CD4-positive, alpha-beta T cell (primary cell): ENCODE measurements at regions not wholly inside any gene's neighbourhood (a gene's known extent, or its start where the extent isn't known, plus 50 kb on each side); places are given as distances from the start of the nearest gene placed in this dataset.

Source experiments
- ATAC-seq: fragments of 200-7000 bp; cut with Tn5 transposase; one replicate; pipeline ENCODE4 v1.10.0; 2022; ENCODE audit warnings: mild to moderate bottlenecking; ENCODE audit not compliant: poor library complexity
- CTCF ChIA-PET: fragments of 350-600 bp; sonication (Branson Sonifier 250); formaldehyde crosslinking; loops from one replicate; lab custom pipeline; 2021; ENCODE audit warnings: antibody characterized with exemption, inconsistent platforms; lab: Charles Lee
- POLR2A ChIA-PET: fragments of 350-600 bp; sonication (Branson Sonifier 250); formaldehyde crosslinking; loops from one replicate; lab custom pipeline; 2021; ENCODE audit warnings: antibody characterized with exemption, inconsistent platforms; lab: Charles Lee
- DNase-seq, 14 experiments: peaks; one replicate each; pipeline ENCODE4 v3.0.0-alpha.2; 2013 to 2020; ENCODE audit warnings: mixed read lengths in 2 of 14
- H3K27ac ChIP-seq, 2 donors: one replicate each; pipeline versions ENCODE4 v1.5.1 to v1.7.0; 2013; ENCODE audit warnings: low read length in 2 of 2, low read depth in 1 of 2, mild to moderate bottlenecking in 1 of 2
- H3K27me3 ChIP-seq, 2 experiments: 1 replicate in 1 of 2; 2 replicates in 1 of 2; pipeline versions ENCODE4 v1.6.1 to v1.7.0; 2013; ENCODE audit warnings: low read length in 2 of 2, control low read depth in 1 of 2, mild to moderate bottlenecking in 1 of 2, moderate library complexity in 1 of 2; ENCODE audit not compliant: insufficient read depth in 2 of 2, control insufficient read depth in 1 of 2
- H3K36me3 ChIP-seq: one replicate; pipeline ENCODE4 v1.6.1; 2013; ENCODE audit warnings: low read length, control low read depth; ENCODE audit not compliant: insufficient read depth
- H3K4me1 ChIP-seq: one replicate; pipeline ENCODE4 v1.6.1; 2013; ENCODE audit warnings: low read length, control low read depth; ENCODE audit not compliant: insufficient read depth
- H3K4me3 ChIP-seq: one replicate; pipeline ENCODE4 v1.5.1; 2013; ENCODE audit warnings: mild to moderate bottlenecking, low read length, moderate library complexity
- H3K9me3 ChIP-seq, 2 experiments: 1 replicate in 1 of 2; 2 replicates in 1 of 2; pipeline versions ENCODE4 v1.6.1 to v1.7.0; 2013; ENCODE audit warnings: low read length in 2 of 2, mild to moderate bottlenecking in 2 of 2, control low read depth in 1 of 2, moderate library complexity in 1 of 2; ENCODE audit not compliant: control insufficient read depth in 1 of 2, insufficient read depth in 1 of 2
- H3K27ac Mint-ChIP-seq: one replicate; pipeline ENCODE4 v1.8.0; 2020; ENCODE audit warnings: mixed read lengths
- H3K27me3 Mint-ChIP-seq: one replicate; pipeline ENCODE4 v1.8.0; 2021; ENCODE audit warnings: mixed read lengths
- H3K36me3 Mint-ChIP-seq: one replicate; pipeline ENCODE4 v1.8.0; 2021; ENCODE audit warnings: low read depth, mixed read lengths
- H3K4me1 Mint-ChIP-seq: one replicate; pipeline ENCODE4 v1.8.0; 2021; ENCODE audit warnings: low read depth, mixed read lengths
- H3K4me3 Mint-ChIP-seq: one replicate; pipeline ENCODE4 v1.8.0; 2020; ENCODE audit warnings: mild to moderate bottlenecking, mixed read lengths
- H3K9me3 Mint-ChIP-seq: one replicate; pipeline ENCODE4 v1.8.0; 2020; ENCODE audit warnings: mixed read lengths
- CTCF ChIP-seq: fragments of 200-600 bp; IDR thresholded peaks from one replicate; pipeline ENCODE4 v1.8.0; 2022; ENCODE audit warnings: antibody characterized with exemption, mild to moderate bottlenecking
- intact Hi-C, 2 experiments: fragments of 100-400 bp; cut with DNase I in 1 of 2; cut with micrococcal nuclease in 1 of 2; formaldehyde crosslinking; loops; one replicate each; pipeline versions ENCODE4 v1.15.1 to v1.9.0; 2023 to 2025; cut with DNase I, micrococcal nuclease

- Histone ChIP-seq H3K9me3 (peaks cover 0 to 8% of the 10 kb centered on the region in 2 experiments), H3K4me3 (no peak overlapping the region), H3K27me3 (no peaks in the 10 kb centered on the region), H3K36me3 (no peaks in the 10 kb centered on the region), H3K27ac (no peak overlapping the region), H3K4me1 (no peaks in the 10 kb centered on the region)
- no peaks in the 10 kb centered on the region for H3K36me3 Mint-ChIP-seq
- no peaks in the 10 kb centered on the region for H3K4me1 Mint-ChIP-seq
- POLR2A ChIA-PET, result no interaction called here
- no peak overlapping the region for H3K4me3 Mint-ChIP-seq
- no peaks in the 10 kb centered on the region for H3K27me3 Mint-ChIP-seq
- ATAC-seq, result no peak
- TF ChIP-seq CTCF, result no peak
- H3K27ac Mint-ChIP-seq, result no peak overlapping the region
- peaks cover 2% of the 10 kb centered on the region for H3K9me3 Mint-ChIP-seq
- CTCF ChIA-PET, result no interaction called here
- no peak for DNase-seq
- intact Hi-C loops, result no loop called here
Observed at GRCh38 chr1:238404481-238404880, 513.8 kb upstream of the ZP4 start.

GRCh38 chr1:238401144-238401543, 510.4 kb upstream of the ZP4 start:
- DNase-seq (no peak), ATAC-seq (no peak)
- no peak overlapping the region for H3K4me3 Mint-ChIP-seq
- CTCF ChIA-PET, result no interaction called here
- Histone ChIP-seq H3K27me3 (no peaks in the 10 kb centered on the region), H3K36me3 (no peaks in the 10 kb centered on the region), H3K4me1 (no peaks in the 10 kb centered on the region), H3K27ac (no peak overlapping the region), H3K9me3 (peaks cover 0 to 8% of the 10 kb centered on the region in 2 experiments), H3K4me3 (no peak overlapping the region)
- intact Hi-C loops, result no loop called here
- H3K4me1 Mint-ChIP-seq, result no peaks in the 10 kb centered on the region
- POLR2A ChIA-PET, result no interaction called here
- no peak overlapping the region for H3K27ac Mint-ChIP-seq
- no peaks in the 10 kb centered on the region for H3K27me3 Mint-ChIP-seq
- no peak for TF ChIP-seq CTCF
- H3K36me3 Mint-ChIP-seq, result no peaks in the 10 kb centered on the region
- H3K9me3 Mint-ChIP-seq, result peaks cover 2% of the 10 kb centered on the region

- no peaks in the 10 kb centered on the region for H3K27me3 Mint-ChIP-seq
- H3K36me3 ChIP-seq, result no peaks in the 10 kb centered on the region
- H3K4me3 Mint-ChIP-seq, result no peak overlapping the region
- H3K4me3 ChIP-seq, result no peak overlapping the region
- TF ChIP-seq CTCF, result no peak
- no peak overlapping the region for H3K27ac ChIP-seq
- ChIA-PET CTCF (no interaction called here), POLR2A (no interaction called here)
- no peaks in the 10 kb centered on the region for H3K36me3 Mint-ChIP-seq
- DNase-seq, result no peak
- H3K9me3 ChIP-seq, result peaks cover 2 to 13% of the 10 kb centered on the region in 2 experiments
- no peaks in the 10 kb centered on the region for H3K27me3 ChIP-seq
- no peaks in the 10 kb centered on the region for H3K4me1 ChIP-seq
- H3K4me1 Mint-ChIP-seq, result no peaks in the 10 kb centered on the region
- no peak overlapping the region for H3K27ac Mint-ChIP-seq
- intact Hi-C loops, result no loop called here
- no peak for ATAC-seq
- H3K9me3 Mint-ChIP-seq, result peaks cover 2% of the 10 kb centered on the region
Observed at GRCh38 chr1:238399558-238399957, 508.8 kb upstream of the ZP4 start.
